ENCODE measurements at regions not wholly inside any gene's neighbourhood (a gene's known extent, or its start where the extent isn't known, plus 50 kb on each side); places are given as distances from the start of the nearest gene placed in this dataset.

GRCh38 chr16:73614131-73614530, 566.2 kb upstream of the ZFHX3 start:
- TF ChIP-seq CTCF (IDR thresholded peaks at IDR 0.05) (no peak), EP300 (IDR thresholded peaks at IDR 0.05) (no peak), POLR2A (IDR thresholded peaks at IDR 0.05; ENCODE audit: low read depth) (no peak), POLR2AphosphoS5 (IDR thresholded peaks at IDR 0.05) (no peak)
